Neutrophil (primary cell): ENCODE measurements at regions not wholly inside any gene's neighbourhood (a gene's known extent, or its start where the extent isn't known, plus 50 kb on each side); places are given as distances from the start of the nearest gene placed in this dataset.

Source experiments
- H3K27ac ChIP-seq: fragments of 200-600 bp; sonication (generic); 2 replicates; pipeline ENCODE4 v1.5.1; 2016; ENCODE audit warnings: mild to moderate bottlenecking, moderate library complexity
- H3K27me3 ChIP-seq: fragments of 200-600 bp; sonication (generic); 2 replicates; pipeline ENCODE4 v1.6.0; 2016; ENCODE audit warnings: mild to moderate bottlenecking
- H3K36me3 ChIP-seq: fragments of 200-600 bp; sonication (generic); 2 replicates; pipeline ENCODE4 v1.5.1; 2017
- H3K4me1 ChIP-seq, 2 experiments: fragments of 200-600 bp in 1 of 2; sonication (generic) in 1 of 2; 1 replicate in 1 of 2; 2 replicates in 1 of 2; pipeline versions ENCODE4 v1.5.1 to v1.6.1; 2013 to 2016; ENCODE audit warnings: low read depth in 1 of 2, low read length in 1 of 2, mild to moderate bottlenecking in 1 of 2, moderate library complexity in 1 of 2; ENCODE audit not compliant: control insufficient read depth in 1 of 2, insufficient read depth in 1 of 2
- H3K4me3 ChIP-seq, 2 experiments: fragments of 200-600 bp in 1 of 2; sonication (generic) in 1 of 2; 1 replicate in 1 of 2; 2 replicates in 1 of 2; pipeline ENCODE4 v1.5.1; 2013 to 2016; ENCODE audit warnings: low read depth in 1 of 2, low read length in 1 of 2, mild to moderate bottlenecking in 1 of 2, moderate library complexity in 1 of 2
- H3K9me3 ChIP-seq: fragments of 200-600 bp; sonication (generic); 2 replicates; pipeline ENCODE4 v1.5.1; 2016
- CTCF ChIP-seq: fragments of 200-600 bp; sonication (generic); IDR thresholded peaks from 2 replicates; pipeline ENCODE4 v1.5.1; 2016; ENCODE audit warnings: antibody characterized with exemption

- Histone ChIP-seq H3K4me3 (no peak overlapping the region), H3K36me3 (no peaks in the 10 kb centered on the region), H3K9me3 (no peaks in the 10 kb centered on the region), H3K27me3 (peaks cover 27% of the 10 kb centered on the region), H3K4me1 (no peaks in the 10 kb centered on the region), H3K27ac (no peak overlapping the region)
- no peak for TF ChIP-seq CTCF
Observed at GRCh38 chr14:97253756-97254155, 456.6 kb downstream of the VRK1 start.

- Histone ChIP-seq H3K4me1 (no peaks in the 10 kb centered on the region), H3K27me3 (no peaks in the 10 kb centered on the region), H3K9me3 (no peaks in the 10 kb centered on the region), H3K36me3 (no peaks in the 10 kb centered on the region), H3K4me3 (no peak overlapping the region), H3K27ac (no peak overlapping the region)
- no peak for TF ChIP-seq CTCF
Observed at GRCh38 chr14:97262336-97262735, 465.2 kb downstream of the VRK1 start.

GRCh38 chr14:97264516-97265230 lies 467.5 kb downstream of the VRK1 start:
- Histone ChIP-seq H3K27ac (no peak overlapping the region), H3K27me3 (no peaks in the 10 kb centered on the region)

GRCh38 chr14:97266653-97267052 lies 469.5 kb downstream of the VRK1 start:
- no peak for TF ChIP-seq CTCF
- no peaks in the 10 kb centered on the region for H3K9me3 ChIP-seq
- H3K27me3 ChIP-seq, result no peaks in the 10 kb centered on the region
- H3K27ac ChIP-seq, result no peak overlapping the region
- no peak overlapping the region for H3K4me3 ChIP-seq
- no peaks in the 10 kb centered on the region for H3K4me1 ChIP-seq
- no peaks in the 10 kb centered on the region for H3K36me3 ChIP-seq

More at GRCh38 chr14:97264516-97265230, 467.5 kb downstream of the VRK1 start:
- Histone ChIP-seq H3K4me1 (no peaks in the 10 kb centered on the region), H3K4me3 (no peak overlapping the region), H3K9me3 (no peaks in the 10 kb centered on the region), H3K36me3 (no peaks in the 10 kb centered on the region)
- TF ChIP-seq CTCF, result no peak

- Histone ChIP-seq H3K9me3 (no peaks in the 10 kb centered on the region), H3K4me1 (no peaks in the 10 kb centered on the region), H3K36me3 (no peaks in the 10 kb centered on the region), H3K4me3 (no peak overlapping the region), H3K27me3 (no peaks in the 10 kb centered on the region), H3K27ac (no peak overlapping the region)
- no peak for TF ChIP-seq CTCF
Observed at GRCh38 chr14:97267509-97267908, 470.3 kb downstream of the VRK1 start.
